Mucosa of rectum (tissue), 2 donors: ENCODE measurements at regions not wholly inside any gene's neighbourhood (a gene's known extent, or its start where the extent isn't known, plus 50 kb on each side); places are given as distances from the start of the nearest gene placed in this dataset.
A peak's percentile ranks its signal among the peaks of the same experiment; 100 is the strongest.

ENCODE experiments used
- H3K27ac ChIP-seq, 2 donors: one replicate each; pipeline ENCODE4 v1.7.0; 2013; ENCODE audit warnings: inconsistent platforms in 2 of 2, low read depth in 2 of 2, low read length in 2 of 2
- H3K27me3 ChIP-seq, 2 donors: one replicate each; pipeline ENCODE4 v1.7.0; 2013; ENCODE audit warnings: low read length in 2 of 2; ENCODE audit not compliant: control insufficient read depth in 2 of 2, insufficient read depth in 2 of 2
- H3K36me3 ChIP-seq, 2 donors: one replicate each; pipeline ENCODE4 v1.7.0; 2013; ENCODE audit warnings: low read length in 2 of 2; ENCODE audit not compliant: control insufficient read depth in 2 of 2, insufficient read depth in 2 of 2
- H3K4me1 ChIP-seq, 2 donors: one replicate each; pipeline ENCODE4 v1.7.0; 2013; ENCODE audit warnings: low read length in 2 of 2, mild to moderate bottlenecking in 1 of 2; ENCODE audit not compliant: control insufficient read depth in 2 of 2, insufficient read depth in 2 of 2
- H3K4me3 ChIP-seq, 2 donors: one replicate each; pipeline ENCODE4 v1.7.0; 2013; ENCODE audit warnings: low read length in 2 of 2
- H3K9ac ChIP-seq, 2 donors: one replicate each; pipeline ENCODE4 v1.7.0; 2013; ENCODE audit warnings: low read length in 2 of 2, low read depth in 1 of 2, mild to moderate bottlenecking in 1 of 2
- H3K9me3 ChIP-seq, 2 donors: one replicate each; pipeline ENCODE4 v1.7.0; 2013; ENCODE audit warnings: low read length in 2 of 2; ENCODE audit not compliant: control insufficient read depth in 2 of 2
- donor health status: healthy.
- donor health status: Normal muscosa, but diverticular disease.

GRCh38 chr12:77328326-77328725 is 263.0 kb upstream of the E2F7 start:
- Histone ChIP-seq H3K9ac (no peak overlapping the region), H3K9me3 (no peaks in the 10 kb centered on the region), H3K36me3 (no peaks in the 10 kb centered on the region), H3K27ac (no peak overlapping the region), H3K4me1 (no peaks in the 10 kb centered on the region), H3K4me3 (no peak overlapping the region), H3K27me3 (peaks cover 9 to 17% of the 10 kb centered on the region in 2 donors)

- no peaks in the 10 kb centered on the region for H3K9me3 ChIP-seq
- peak overlapping the region; percentile 29 to 42 for H3K4me3 ChIP-seq
- no peak overlapping the region for H3K27ac ChIP-seq
- H3K9ac ChIP-seq, result no peak overlapping the region
- no peaks in the 10 kb centered on the region for H3K36me3 ChIP-seq
- no peaks in the 10 kb centered on the region for H3K4me1 ChIP-seq
- H3K27me3 ChIP-seq, result peaks cover 9 to 22% of the 10 kb centered on the region in 2 donors
Measured at GRCh38 chr12:77325511-77326236, 260.3 kb upstream of the E2F7 start.

GRCh38 chr12:77324763-77325468 is 259.5 kb upstream of the E2F7 start:
- Histone ChIP-seq H3K4me3 (peak overlapping the region; percentile 47 to 60), H3K9me3 (no peaks in the 10 kb centered on the region), H3K27ac (no peak overlapping the region), H3K36me3 (no peaks in the 10 kb centered on the region), H3K27me3 (peaks cover 9 to 22% of the 10 kb centered on the region in 2 donors), H3K9ac (no peak overlapping the region), H3K4me1 (no peaks in the 10 kb centered on the region)

DNA sequence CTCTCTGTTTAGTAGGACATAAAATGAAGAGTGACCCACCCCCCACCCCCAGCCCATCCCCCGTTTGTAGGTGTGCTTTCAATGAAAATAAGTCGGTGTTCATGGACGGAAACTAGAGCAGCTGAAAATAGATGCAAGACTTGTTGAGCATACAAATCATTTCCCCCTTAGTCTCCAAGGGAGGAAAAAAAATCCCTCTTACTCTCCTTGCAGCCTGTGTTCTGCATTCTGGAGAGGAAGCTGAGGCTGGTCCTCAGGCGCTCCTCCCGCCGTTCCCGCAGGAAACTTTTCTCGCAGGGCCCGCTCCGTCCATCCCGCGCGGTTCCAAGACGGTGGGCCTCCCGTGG is 259.0 kb upstream of the E2F7 start:
- Histone ChIP-seq H3K9me3 (no peaks in the 10 kb centered on the region), H3K4me1 (no peaks in the 10 kb centered on the region), H3K4me3 (peak overlapping the region; percentile 47 to 60), H3K27ac (no peak overlapping the region), H3K27me3 (peaks cover 9 to 22% of the 10 kb centered on the region in 2 donors), H3K9ac (no peak overlapping the region), H3K36me3 (no peaks in the 10 kb centered on the region)

DNA sequence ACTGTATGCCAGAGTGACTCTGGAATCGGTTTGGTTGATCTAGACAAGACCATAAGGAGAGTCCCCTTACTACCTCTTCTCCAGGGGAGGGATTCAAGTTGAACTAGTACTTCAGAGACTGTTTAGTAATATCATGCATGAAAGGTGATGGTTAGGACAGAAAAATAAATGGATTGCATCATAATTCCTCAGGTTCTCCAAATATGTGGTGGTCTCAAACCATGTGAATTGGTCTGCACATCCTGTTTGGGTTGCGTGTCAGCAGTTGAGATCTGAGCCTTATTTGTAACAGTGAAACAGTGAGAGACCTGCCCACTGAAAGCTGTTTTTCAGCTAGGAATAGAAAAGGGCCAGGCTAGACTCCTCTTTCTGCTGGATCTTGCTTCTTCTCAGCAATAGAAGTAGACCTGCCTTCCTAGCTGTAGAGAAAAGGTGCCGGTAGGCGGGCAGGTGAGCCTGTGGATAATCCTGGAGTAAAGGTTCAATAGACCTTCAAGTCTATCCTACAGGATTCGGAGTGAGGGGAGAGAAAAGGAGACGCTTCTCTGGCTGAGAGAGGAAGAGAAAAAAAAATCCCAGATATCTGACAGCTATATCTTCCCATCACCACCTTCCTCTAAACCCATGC is 258.5 kb upstream of the E2F7 start:
- Histone ChIP-seq H3K4me1 (no peaks in the 10 kb centered on the region), H3K4me3 (no peak overlapping the region), H3K9me3 (no peaks in the 10 kb centered on the region), H3K27me3 (peaks cover 9 to 22% of the 10 kb centered on the region in 2 donors), H3K36me3 (no peaks in the 10 kb centered on the region), H3K27ac (no peak overlapping the region), H3K9ac (no peak overlapping the region)

GRCh38 chr12:77319166-77319565 is 253.8 kb upstream of the E2F7 start:
- Histone ChIP-seq H3K9ac (no peak overlapping the region), H3K27ac (no peak overlapping the region), H3K9me3 (no peaks in the 10 kb centered on the region), H3K36me3 (no peaks in the 10 kb centered on the region), H3K4me3 (no peak overlapping the region), H3K4me1 (no peaks in the 10 kb centered on the region), H3K27me3 (peaks cover 2 to 5% of the 10 kb centered on the region in 2 donors)

DNA sequence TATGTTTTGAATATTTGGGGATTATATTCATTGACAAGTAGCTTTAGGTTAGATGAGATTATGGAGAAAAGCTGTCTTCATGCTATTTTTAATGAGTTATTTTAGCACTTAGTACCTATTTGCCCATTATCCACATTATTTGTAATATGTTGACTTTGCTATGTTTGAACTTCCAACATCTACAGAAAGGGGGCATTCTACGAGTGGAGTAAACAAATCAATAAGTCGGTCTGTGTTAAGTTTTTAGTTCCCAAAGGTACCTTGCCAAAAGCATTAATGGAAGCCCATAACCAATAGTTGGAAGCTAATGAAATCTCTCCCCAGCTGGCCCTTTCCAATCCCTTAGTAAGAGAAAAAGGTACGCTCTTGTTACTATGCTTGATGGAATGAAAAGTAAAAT is 250.0 kb upstream of the E2F7 start:
- H3K9me3 ChIP-seq, result no peaks in the 10 kb centered on the region
- no peaks in the 10 kb centered on the region for H3K4me1 ChIP-seq
- no peak overlapping the region for H3K9ac ChIP-seq
- no peaks in the 10 kb centered on the region for H3K27me3 ChIP-seq
- H3K27ac ChIP-seq, result no peak overlapping the region
- no peak overlapping the region for H3K4me3 ChIP-seq
- no peaks in the 10 kb centered on the region for H3K36me3 ChIP-seq

DNA sequence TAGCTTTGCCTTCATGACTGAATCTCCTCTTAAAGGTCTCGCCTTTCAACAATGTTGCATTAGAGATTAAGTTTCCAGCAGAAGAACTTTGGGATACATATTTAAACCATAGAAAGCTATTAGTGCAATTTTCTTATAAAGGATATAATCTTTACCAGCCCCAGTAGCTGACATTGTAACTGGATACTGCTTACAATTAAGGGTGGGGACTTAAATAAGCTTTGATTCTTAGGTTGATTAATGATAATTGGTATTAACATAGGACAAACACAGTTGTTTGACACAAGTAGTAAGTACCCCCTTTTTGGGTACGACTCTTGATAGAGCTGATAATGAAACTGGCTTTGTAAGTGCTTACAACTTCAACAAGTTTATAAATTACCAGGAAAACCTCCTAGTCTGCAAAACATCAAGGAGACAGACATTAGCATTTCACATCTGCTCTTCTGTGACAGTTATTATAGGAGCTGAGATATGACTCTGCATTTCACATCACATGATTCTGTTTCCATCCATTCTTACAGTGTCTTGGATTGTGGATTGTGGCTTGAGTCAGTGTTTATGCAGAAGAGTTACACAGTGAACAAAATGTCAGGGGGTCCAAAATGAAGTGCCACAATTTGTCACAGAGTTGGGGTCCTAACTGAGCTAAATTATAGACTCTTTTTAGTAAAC is 249.1 kb upstream of the E2F7 start:
- Histone ChIP-seq H3K4me1 (no peaks in the 10 kb centered on the region), H3K36me3 (no peaks in the 10 kb centered on the region), H3K27me3 (no peaks in the 10 kb centered on the region), H3K9me3 (no peaks in the 10 kb centered on the region), H3K27ac (no peak overlapping the region), H3K9ac (no peak overlapping the region), H3K4me3 (no peak overlapping the region)

DNA sequence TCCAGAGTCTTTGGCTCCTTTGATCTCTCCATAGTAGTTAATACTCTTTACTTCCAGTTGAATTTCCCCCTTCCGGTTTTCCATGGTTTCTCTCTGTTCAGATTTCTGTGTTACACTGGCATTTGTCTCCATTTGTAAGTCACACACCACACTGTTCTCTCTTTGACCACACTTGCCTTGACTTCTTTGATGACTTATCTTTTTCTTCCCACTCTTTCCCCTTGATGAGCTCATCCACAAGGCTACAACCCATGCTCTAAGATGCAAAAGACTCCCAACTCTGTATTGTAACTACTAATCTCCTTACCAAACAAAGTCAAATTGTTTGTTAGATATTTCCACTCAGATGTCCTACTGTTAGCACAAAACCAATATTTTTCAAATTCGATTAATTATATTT is 242.7 kb upstream of the E2F7 start:
- Histone ChIP-seq H3K27me3 (no peaks in the 10 kb centered on the region), H3K4me3 (no peak overlapping the region)

GRCh38 chr12:77300811-77301210 is 235.4 kb upstream of the E2F7 start:
- no peaks in the 10 kb centered on the region for H3K9me3 ChIP-seq
- no peak overlapping the region for H3K9ac ChIP-seq
- no peaks in the 10 kb centered on the region for H3K27me3 ChIP-seq
- H3K4me1 ChIP-seq, result no peaks in the 10 kb centered on the region
- no peaks in the 10 kb centered on the region for H3K36me3 ChIP-seq
- H3K27ac ChIP-seq, result no peak overlapping the region
- no peak overlapping the region for H3K4me3 ChIP-seq

More for the DNA sequence above, 242.7 kb upstream of the E2F7 start:
- no peak overlapping the region for H3K27ac ChIP-seq
- H3K36me3 ChIP-seq, result no peaks in the 10 kb centered on the region
- no peaks in the 10 kb centered on the region for H3K4me1 ChIP-seq
- H3K9ac ChIP-seq, result no peak overlapping the region
- no peaks in the 10 kb centered on the region for H3K9me3 ChIP-seq
